ENCODE measurements at regions not wholly inside any gene's neighbourhood (a gene's known extent, or its start where the extent isn't known, plus 50 kb on each side); places are given as distances from the start of the nearest gene placed in this dataset.

DNA sequence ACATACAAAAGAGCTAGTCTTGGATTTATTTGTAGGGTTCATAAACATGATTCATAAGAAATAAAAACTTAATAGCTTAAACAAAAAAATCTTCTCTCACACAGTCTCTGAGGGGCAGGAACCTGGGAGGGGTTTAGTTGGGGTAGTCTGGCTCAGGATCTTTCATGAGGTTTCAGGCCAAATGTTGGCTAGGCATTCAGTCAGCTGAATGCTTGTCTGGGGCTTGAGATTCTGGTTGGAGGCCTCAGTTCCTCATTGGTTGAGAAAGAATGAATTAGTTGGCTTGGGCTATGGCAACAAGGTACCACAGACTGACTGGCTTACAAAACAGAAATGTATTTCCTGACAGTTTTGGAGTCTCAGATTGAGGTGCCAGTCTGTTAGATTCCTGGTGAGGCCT is 74.3 kb downstream of the ANKRD7 start:
- DNase-seq (ENCODE audit: low spot score): no peak

- no peak for DNase-seq (ENCODE audit: low spot score)
Measured at GRCh38 chr7:118300177-118300576, 75.7 kb downstream of the ANKRD7 start.

DNA sequence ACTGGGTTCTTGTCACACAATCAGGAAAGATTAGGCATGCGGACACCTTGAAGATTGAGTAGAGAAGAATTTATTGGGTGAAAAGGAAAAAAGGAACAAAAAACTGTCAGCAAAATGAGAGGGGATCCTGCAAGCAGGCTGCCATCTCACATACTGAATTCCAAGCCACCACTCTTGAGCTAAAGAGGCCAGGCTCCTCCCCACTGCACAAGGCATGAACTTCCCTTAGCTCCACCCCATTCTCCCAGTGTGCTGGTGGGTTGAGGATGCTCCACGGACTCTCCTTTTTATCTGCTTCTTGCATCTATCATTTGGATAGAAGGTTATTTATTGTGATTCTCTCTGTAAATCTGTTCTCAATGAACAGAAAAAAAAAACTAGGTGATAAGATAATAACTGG is 79.6 kb downstream of the ANKRD7 start:
- no peak for DNase-seq (ENCODE audit: low spot score)

DNA sequence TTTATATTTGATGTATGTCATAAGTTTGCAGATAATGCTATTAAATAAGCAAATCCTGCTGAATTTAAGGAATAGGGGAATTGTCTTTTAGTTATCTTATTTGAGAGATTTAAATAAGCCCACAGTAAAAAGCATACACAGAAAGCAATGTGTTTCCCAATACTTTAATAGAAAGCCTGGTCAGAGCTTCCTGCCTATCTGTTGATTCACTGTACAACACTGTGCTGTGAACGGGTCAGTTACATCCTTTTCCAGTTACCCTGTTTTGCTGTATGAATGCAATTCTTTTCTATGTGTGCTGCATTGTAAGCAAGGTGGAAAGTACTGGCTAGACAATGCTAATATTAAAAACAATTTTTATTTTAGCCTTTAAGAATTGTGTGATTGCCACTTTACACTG is 81.2 kb downstream of the ANKRD7 start:
- no peak for DNase-seq (ENCODE audit: low spot score)

GRCh38 chr7:118306771-118307170 is 82.3 kb downstream of the ANKRD7 start:
- no peak for DNase-seq (ENCODE audit: low spot score)

GRCh38 chr7:118311121-118311836 is 86.8 kb downstream of the ANKRD7 start:
- no peak for DNase-seq (ENCODE audit: low spot score)

- no peak for DNase-seq (ENCODE audit: low spot score)
Measured at GRCh38 chr7:118312051-118312450, 87.5 kb downstream of the ANKRD7 start.

GRCh38 chr7:118312966-118313365 is 88.5 kb downstream of the ANKRD7 start:
- no peak for DNase-seq (ENCODE audit: low spot score)

- no peak for DNase-seq (ENCODE audit: low spot score)
Measured at GRCh38 chr7:118324790-118325449, 100.4 kb downstream of the ANKRD7 start.

DNA sequence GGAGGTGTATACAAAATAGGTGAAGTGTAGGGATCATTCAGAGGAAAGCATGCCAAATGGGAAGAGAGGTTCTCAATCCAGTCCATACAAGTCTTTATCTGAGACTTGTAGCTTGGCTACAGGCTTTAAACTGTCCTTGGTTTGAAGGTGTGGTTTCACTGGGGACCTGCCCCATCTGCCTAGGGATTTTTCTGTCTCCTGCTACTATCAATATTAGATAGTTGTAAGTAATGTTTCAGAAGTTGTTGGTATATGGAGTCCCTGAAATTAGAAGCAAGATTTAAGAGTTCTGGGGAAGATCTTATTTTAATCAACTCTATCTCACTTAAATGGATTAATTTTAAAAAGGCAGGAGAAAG is 100.9 kb downstream of the ANKRD7 start:
- no peak for DNase-seq (ENCODE audit: low spot score)

DNA sequence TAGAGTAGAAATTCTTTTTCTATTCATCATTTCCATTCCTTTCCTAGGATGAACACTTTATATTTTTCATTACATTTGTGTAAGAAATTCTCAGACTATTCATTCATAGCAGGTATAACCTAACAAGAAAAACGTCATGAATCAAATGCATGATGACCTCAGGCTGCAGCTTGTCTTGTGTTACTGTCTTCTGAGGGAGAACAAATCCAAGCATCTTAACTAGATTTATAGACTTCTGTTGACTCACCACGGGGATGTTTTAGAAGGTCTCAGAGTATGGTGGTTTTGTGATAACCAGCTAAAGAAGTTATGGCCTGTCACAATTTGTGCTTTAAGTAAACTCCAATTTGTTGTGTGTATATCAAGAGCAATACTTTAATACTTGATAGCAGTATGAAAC is 102.7 kb downstream of the ANKRD7 start:
- DNase-seq (ENCODE audit: low spot score): no peak

- DNase-seq (ENCODE audit: low spot score): no peak
Measured at GRCh38 chr7:118328505-118329211, 104.2 kb downstream of the ANKRD7 start.

DNA sequence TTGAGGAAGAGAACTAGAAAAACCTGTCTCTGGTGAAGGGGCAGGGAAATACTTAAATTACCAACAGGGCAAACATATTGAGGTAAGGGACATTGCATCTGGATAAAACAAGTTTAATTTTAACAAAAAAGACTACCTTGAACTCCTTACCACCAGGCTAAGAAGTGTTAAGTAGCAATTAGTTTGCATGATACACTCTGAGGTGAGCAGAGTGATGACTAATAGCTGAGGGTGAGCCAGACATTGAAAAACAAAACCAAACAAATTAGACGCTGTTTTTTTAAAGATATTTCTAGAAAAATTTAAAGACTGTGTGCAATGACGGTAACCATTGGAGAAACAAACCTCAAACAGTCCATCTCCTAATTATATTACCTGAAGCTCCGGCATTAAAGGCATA is 105.9 kb downstream of the ANKRD7 start:
- DNase-seq (ENCODE audit: low spot score): no peak

- DNase-seq (ENCODE audit: low spot score): no peak
Measured at GRCh38 chr7:118346748-118347147, 122.2 kb downstream of the ANKRD7 start.

DNA sequence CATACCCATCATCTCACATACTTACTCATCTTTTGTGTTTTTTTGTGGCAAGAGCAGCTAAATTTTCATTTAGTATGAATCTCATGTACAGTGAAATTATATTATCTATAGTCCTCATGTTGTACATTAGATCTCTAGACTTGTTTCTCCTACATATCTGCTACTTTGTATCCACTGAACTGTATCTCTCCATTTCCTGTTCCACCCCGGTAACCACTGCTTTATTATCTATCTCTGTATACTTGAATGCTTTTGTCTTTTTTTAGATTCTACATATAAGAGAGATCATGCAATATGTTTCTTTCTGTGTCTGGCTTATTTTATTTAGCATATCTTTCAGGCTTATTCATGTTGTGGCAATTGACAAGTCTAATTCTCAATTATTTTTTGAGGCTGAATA is 125.1 kb downstream of the ANKRD7 start:
- no peak for DNase-seq (ENCODE audit: low spot score)

DNA sequence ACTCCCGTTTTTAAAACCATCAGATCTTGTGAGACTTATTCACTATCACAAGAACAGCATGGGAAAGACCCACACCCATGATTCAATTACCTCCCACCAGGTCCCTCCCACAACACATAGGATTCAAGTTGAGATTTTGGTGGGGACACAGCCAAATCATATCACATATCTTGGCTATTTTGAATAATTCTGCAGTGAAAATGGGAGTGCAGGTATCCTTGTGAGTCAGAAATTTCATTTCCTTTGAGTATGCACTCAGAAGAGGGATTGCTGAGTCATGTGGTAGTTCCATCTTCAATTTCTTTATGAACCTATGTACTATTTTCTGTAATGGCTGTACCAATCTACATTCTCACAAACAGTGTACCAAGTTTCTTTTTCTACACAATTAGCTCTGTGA is 125.8 kb downstream of the ANKRD7 start:
- DNase-seq (ENCODE audit: low spot score): no peak

DNA sequence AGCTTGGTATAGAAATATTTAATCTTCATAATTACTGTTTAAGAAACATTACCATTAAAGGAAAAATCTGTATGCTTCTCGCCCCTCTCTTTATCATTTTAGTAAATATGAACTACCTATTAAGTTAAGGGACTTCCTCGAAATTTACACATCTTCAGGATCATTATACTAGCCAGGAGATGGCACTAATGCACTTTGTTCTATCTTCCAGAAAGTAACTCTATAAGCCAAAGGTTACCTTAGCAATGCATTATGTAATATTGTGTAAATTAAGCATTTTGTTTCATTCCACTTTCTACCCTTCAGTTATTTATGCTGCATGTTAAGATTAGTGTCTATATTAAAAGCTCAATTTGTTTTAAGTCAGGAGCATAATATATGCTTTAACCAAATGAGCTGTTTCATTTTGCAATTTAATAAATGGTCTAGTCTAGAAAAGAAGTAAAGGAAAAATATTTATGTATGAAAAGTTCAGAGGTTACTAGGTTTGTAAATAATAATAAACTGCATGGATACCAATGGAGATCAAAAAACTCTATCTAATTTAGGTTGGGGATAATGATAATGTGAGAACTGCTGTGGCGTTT is 128.5 kb downstream of the ANKRD7 start:
- no peak for DNase-seq (ENCODE audit: low spot score)

DNA sequence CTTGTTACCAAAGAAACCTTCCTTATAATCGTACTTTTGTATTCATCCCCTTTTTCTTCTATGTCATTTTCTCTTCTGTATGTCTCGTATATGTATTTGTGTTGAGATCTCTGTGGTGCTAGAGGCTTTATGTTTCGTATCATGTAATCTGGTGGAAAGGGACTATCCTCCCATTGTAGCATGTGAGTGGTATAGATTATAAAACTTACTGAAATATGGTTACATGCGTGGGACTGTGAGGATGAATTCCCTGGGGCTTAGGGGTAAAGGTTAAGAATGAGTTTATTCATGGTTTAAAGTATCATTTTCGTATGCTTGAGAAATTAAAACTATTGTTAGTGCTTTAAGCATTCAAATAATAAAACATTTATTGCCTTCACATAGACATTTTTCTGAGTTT is 141.9 kb downstream of the ANKRD7 start:
- DNase-seq (ENCODE audit: low spot score): no peak

DNA sequence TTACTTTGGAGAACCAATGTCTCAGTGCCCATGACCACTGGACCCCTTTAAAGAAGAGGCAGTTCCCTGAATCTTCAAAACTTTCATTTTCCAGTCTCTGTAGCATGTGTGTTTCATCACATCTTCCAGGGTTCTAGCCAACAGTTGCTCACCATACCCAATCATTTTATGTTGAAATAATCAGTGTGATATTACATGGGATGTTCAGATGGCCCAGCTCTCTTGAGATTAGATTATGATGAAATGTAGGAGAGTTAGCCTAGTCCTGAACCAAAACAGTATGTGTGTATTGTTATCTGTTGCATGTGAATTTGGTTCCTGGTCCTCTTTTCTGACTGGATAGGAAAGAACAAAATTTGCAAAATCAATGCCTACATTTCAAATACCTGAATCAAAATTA is 144.5 kb downstream of the ANKRD7 start:
- no peak for DNase-seq (ENCODE audit: low spot score)

- DNase-seq (ENCODE audit: low spot score): no peak
Measured at GRCh38 chr7:118369987-118370386, 145.5 kb downstream of the ANKRD7 start.

- no peak for DNase-seq (ENCODE audit: low spot score)
Measured at GRCh38 chr7:118372530-118372929, 148.0 kb downstream of the ANKRD7 start.

DNA sequence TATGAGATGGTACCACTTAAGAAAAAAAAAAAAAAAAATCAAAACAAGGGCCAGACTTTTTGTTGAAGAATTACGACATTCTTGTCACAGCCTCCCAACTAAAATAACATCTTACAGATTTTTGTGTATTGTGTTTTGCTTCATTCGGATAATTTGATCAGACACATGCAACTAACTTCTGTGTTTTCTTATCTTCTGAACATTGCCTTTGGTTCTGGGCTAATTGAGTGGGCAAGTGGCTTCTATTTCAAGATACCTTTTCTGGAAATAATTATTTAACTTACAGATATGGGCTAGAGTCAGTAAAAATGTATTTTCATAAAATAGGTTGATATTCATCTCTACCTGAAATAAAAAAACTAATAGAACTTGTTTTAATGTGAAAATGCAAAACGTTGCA is 165.1 kb downstream of the ANKRD7 start:
- no peak for DNase-seq (ENCODE audit: low spot score)

- DNase-seq (ENCODE audit: low spot score): no peak
Measured at GRCh38 chr7:118404211-118404610, 179.7 kb downstream of the ANKRD7 start.

All from ureter (tissue), 1 donor.